NCI-H128 (cell line): ENCODE measurements at regions not wholly inside any gene's neighbourhood (a gene's known extent, or its start where the extent isn't known, plus 50 kb on each side); places are given as distances from the start of the nearest gene placed in this dataset.

Experiments used
- DNase-seq: peaks from one replicate; lab custom pipeline; 2025; ENCODE audit not compliant: unreplicated experiment; lab: John Stamatoyannopoulos, UW

DNA sequence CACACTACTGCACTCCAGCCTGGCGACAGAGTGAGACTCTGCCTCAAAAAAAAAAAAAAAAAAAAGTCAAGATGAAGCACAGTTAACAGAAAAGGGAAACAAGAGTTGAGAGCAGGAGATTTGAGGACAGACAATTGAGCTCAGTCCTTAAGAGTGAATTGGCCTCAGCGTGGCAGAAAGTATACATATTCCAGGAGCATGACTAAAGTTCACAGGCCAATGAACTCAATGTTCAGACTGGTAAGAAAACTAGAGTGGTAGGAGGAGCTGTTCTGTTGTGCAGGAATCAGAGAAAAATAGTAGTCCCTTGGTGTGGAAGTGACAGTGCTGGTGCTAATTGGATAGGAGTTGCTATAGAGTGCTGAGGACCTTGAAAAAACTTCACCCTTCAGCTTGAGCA is 60.0 kb downstream of the NRN1 start:
- no peak for DNase-seq

DNA sequence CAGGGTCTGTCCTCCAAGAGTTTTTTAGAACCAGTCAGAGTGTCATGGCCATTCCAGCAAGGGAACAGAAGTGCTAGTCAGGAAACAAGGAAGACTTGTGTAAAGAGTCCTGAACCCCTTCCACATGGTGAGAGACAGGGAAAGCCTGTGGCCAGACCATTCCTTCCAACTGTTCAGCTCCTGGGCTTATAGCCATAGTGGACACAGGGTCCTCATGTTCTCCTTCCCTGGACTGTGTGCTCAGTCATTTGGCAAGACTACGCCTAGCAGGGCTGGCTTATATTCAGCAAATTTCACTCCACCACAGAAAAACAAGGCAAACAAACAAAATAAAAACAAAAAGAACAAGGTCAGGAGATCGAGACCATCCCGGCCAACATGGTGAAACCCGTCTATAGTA is 60.5 kb downstream of the NRN1 start:
- no peak for DNase-seq

DNA sequence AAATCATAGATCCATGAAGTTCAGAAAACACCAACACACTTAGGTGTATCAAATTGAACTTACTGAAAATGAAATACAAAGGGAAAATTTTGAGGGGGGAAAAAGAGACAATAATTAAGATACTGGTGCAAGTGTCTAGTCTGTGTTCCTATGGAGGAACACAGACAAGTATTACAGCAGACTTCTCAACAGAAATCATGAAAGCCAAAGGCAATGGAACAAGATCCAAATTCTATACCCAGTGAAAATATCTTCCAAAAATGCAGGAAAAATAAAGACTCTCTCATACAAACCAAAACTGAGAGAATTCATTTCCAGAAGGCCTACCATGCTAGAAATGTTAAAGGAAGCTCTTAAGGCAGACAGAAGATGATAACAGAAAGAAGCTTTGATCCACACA is 63.1 kb downstream of the NRN1 start:
- no peak for DNase-seq

DNA sequence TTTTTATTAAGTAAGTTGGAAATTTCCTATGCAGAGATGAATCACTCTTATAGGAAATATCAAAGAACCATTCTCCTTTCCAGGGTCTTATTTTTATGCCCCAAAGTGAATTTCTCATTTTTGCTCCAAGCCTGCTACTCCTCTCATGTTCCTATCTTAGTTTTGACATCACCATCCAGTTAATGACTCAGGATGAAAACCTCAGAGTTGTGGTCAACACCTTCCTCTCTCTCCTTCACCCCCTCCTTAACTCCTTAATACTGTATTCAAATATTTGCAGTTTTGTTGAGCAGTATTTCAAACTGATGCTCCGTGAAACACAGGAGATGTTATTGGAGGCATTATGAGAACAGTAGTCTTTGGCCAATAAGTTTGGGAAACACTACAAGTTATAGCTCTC is 64.1 kb downstream of the NRN1 start:
- DNase-seq, result no peak

DNA sequence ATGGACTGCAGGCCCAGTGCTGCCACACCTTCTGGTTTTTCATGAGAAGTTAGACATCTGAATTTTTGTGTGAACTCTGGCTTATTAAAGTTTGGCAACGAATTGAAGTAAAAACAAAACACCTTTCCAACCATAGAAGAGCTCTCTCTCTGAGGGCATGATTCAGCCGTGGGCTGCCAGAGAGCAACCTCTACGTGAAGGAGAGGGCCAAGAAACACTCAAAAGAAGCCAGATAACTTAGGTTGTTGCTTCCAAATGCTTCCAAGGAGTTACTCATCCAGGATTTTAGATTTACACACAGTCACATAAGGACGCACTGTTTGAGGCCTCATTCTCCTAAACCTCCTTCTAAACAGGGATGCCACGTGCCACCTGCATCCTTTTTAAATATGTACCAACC is 65.5 kb downstream of the NRN1 start:
- DNase-seq, result no peak

DNA sequence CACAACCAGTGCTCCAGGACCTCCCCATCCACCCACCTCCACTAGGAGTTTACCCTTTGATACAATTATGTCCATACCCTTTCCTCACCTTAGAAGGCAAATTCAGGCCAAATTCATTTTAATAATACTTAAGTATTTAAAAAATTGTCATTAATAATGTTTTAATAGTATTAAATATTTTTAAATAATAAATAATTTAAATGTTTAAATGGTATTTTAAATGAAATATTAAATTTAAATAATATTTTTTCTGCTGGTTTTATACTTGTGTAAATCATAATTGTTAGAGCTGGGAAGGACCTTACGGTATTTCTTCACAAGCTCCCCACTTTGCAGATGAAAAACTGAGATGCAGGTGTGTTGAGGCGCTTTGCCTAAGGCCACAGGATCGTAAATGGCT is 67.8 kb downstream of the NRN1 start:
- no peak for DNase-seq

DNA sequence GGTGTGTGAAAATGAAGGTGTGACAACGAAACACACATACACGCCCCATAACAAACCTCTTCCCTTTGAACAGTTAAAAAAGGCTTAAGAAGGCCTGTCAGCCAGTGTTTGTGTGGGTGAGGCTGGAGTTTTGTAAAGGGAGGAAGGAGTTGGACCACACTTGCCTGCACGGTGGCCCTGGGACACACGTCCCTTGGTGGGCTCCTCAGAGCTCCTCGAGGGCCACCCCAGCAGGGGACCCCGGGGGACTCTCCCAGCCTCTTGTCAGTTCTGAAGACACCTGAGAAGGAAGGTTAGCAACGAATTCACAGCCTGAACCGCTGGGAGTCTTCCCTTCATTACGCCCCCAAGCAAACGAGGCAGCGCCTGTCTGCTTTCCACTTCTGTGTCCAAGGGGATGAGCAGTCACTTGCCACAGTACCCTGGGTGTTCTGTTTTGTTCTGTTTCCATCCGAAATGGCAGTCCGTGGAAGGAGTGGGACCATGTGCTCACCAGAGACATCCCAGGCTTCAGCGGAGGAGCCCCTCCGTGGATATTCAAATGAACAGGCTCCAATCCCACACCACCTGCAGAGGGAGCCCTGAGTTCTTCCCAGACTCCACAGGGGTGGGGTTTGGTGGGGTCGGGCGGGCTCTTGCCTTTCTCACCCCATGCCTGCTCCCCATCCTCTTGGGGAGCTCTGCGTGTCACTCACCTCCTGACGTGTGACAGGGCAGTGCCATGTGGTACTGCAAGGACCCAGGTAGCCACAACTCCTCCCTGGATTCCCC is 68.6 kb downstream of the NRN1 start:
- DNase-seq, result no peak

DNA sequence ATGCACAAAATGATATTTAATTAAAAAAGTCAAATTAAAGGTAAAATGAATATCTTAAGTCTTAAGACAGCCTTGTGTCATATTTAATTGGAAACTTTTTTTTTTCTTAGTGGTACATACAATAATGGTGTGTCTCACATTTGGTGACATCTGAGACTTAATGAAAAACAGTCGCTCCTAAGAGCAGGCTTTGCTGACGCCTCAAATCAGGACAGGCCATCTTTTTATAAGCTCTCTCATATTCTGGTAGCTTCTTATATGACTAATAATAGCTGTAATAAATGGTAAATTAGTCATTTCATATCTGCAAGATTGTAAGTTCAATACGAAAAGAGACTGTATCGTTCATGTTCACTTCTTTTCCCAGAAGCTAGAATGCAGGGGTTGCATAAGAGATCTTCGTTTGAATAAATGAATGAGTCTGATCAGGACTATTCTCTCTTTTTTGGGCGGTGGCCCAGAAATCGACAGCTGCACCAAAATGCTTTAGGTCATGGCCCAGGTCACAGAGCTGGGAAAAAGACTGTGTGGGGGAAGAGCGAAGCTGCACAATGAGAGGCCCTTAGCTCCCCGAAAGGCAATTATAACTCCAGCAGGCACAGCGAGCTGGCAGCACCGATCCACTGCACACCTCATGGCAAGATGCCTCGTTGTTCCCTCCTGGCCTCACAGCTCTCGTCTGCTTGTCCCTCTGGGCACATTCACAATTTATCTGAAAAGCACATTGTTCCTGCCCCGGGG is 69.4 kb downstream of the NRN1 start:
- no peak for DNase-seq

DNA sequence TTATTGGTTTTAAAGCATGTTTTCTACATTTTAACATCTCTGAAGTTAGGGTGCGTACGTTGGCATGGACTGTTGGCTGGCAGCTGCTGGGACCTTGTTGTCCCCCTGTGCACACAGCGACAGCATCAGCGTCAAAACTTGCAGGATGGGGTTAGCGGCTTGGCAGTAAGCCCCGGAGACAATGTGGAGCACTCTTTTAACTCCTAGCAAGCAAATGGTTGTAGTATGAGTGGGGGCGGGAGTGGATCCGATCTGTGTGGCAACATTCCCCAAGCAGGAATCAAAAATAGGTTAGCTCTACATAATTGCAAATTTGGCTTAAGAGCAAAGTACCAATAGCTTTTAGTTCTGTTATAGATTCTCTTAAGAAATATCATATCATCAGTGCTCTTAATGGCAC is 70.1 kb downstream of the NRN1 start:
- no peak for DNase-seq

DNA sequence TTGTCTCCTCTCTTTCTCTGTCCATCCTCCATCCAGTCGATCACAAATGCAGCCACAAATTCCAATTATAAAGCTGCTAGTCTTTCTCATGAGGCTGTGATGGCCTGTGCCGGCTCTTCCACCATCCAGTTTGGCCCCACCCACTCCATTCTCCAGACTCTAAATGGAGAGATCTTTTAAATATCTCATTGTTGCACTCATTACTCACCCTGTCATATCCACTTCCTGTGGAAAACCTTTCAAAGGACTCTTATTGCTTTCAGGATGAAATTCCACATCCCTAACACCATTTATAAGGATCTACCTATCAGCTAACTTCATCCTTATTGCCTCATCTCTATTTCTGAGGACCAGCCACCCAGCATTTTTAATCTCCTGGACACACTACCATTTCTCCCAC is 70.6 kb downstream of the NRN1 start:
- no peak for DNase-seq

DNA sequence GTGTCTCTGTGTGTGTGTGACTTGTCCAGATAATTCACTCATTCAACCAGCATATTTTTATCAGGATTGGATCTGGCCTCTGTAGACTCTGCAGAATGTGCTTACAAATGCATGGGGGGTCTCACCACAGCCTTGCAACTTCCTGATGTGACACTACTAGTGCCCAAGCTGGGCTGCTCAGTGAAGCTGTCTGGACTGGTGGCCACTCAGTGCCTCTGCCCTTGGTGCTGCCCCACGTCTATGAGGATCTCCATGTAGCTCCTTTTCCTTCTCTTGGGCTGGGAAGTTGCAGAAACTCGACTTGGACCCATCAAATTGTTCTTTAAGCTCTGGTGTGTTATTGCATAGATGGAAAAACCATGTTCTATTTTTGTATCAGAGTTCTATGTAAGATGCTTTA is 75.8 kb downstream of the NRN1 start:
- no peak for DNase-seq

DNA sequence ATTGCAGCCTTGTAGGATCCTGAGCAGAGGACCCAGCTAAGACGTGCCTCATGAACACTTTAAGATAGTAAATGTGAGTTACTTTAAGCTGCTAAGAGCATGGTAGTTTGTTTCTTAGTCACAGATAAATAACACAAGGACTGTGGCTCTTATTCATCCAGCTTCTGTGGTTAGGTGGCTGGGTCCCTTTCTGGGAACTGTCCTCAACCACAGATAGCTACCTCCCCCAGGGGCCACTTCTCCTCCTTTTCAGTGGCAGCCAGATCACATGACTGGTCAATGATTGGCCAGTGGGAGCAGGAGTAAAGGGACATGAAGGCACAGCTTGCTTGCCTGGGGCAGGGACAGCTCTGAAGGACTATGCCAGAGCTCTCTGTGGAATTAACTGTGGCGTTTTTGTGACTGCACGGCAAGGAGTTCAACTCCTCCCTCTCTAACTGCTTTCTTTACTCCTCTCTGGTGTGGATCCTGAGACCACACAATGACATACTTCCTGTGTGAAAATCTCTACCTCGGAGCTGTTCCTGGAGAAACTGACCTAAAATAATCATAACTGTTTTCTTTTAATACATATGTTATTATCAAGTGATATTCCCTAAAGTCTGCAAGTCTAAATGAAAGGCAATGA is 76.5 kb downstream of the NRN1 start:
- no peak for DNase-seq

DNA sequence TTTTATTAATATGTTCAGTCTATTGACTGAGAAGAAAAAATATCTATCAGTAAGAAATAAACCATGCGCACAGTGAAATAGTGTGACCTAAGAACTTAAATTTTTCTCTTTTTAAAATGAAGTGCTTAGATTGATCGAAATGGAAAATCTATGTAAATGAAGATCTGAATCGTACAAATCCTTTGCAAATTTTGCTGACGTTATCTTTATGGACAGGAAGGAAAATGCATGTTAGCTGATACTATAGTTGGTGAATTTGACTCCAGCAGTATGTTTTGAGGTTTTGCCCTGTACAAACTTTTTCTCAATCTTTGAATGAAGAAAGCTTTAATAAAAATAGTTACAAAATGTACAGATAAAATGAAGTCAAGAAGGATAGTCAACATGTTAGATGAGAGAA is 82.9 kb downstream of the NRN1 start:
- DNase-seq, result no peak

DNA sequence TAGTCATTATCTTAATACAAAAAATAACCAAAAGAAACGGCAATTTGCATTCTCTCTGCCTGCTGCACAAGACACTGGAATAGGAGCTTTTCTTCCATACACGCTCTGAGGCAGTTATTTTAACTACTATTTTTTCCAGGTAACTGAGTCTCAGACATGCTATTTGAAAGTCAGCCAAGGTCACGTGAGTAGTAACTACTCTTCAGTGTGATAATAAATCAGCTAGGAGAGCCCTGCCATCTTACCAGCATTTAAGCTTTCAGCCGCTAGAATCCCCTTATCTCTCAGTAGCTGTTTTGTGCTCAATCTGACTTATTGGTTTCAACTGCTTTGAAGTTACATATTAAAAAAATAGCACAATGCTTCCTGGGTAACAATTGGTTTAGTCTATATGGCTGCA is 84.5 kb downstream of the NRN1 start:
- DNase-seq, result no peak

DNA sequence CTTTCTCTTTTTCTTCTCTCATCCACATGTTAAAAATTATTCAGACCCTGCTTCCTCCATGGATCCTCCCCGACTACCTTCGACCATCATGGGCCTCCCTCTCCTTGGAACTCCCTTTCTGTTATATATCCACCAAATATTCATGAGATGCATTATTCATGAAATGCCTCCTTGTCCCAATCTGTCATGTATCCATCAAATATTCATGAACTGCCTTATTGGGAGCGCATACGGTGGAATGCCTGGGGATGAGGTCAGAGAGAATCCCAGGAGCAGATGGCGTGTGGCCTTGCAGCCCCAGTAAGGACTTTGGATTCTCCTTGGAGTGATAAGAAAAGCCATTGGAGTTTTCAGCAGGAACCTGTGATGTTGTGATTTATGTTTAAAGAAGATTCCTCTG is 97.0 kb downstream of the NRN1 start:
- no peak for DNase-seq

DNA sequence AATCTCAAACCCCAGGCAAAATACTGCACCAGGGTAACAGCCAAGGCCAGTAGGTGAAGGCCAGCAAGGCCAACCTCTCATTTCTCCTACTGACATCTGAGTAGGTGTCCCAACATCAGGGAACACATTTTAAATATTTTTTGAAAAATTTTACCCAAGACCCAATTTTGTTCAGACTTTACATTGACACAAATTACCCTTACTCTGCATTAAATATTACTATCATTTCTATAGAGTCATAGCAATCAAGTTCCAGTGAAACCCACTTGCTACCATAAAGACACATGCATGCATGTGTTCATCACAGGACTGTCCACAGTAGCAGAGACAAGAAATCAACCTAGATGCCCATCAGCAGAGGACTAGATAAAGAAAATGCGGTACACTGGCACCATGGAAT is 99.9 kb downstream of the NRN1 start:
- no peak for DNase-seq

DNA sequence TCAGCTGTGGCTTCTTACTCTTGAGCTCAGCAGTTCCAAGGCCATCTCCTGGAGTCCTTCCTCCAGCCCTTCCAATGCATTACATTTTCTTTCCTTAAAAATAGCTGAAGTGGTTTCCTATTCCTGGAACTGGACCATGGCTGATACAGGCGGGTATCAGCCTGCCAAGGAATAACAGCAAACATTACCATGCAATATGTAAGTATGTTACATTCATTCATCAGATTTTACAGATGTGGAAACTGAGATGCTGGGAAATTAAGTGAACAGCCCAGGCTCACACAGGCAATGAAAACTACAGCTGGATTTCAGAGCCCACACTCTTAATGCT is 100.4 kb downstream of the NRN1 start:
- no peak for DNase-seq

DNA sequence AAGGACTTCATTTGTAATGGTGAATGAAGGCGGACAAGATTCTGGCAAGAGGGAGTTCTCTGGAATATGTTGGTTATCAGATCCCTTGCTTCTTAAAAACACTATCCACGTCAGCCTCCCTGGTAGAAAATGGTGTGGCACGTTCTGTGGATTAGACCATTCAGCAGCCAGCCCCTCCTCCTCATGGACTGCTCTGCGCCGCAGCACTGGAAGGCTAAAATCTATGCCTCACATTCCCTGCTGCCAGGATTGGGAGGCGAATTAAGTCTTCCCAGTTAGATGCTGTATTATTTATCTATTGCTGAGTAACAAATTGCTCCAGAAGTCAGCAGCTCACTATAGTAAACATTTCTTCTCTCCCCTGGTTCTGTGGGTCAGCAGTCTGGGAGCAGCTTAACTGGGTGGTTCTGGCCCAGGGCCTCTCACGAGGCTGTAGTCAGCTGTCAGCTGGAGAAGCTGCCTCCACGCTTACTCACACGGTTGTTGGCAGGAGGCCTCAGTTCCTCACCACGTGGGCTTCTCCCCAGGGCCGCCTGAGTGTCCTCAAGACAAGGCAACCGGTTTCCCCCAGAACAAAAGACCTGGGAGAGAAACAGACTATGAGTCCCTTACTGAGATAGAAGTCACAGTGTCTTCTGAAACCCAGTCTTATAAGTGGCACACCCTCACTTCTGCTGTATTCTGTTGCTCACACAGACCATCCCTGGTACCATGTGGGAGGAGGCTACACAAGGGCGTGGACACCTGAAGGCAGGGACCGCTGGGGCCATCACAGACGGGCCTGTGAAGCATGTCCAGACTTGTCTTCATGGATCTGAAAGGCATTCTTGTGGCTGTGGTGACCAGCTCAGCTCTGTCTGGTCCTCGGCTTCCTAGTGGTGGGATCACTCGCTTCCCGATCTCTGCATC is 101.0 kb downstream of the NRN1 start:
- no peak for DNase-seq

DNA sequence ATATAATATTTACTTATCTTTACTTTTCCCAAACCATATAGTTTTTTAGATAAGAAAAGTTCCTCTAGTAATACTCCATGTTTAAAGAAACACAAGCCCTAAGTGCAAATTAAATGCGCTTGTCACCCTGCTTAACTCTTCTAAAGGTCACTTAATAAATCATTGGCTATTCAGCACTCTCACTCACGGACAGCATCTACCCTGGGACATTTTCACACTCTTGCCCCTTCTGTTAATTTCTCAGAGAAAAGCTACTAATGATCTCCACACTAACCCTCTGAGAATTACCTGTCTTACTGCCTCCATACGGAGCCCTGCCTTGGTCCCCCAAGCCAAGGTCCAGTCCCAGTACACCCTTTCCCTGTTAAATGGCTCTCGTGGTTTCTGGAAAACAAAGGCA is 102.2 kb downstream of the NRN1 start:
- DNase-seq, result no peak

DNA sequence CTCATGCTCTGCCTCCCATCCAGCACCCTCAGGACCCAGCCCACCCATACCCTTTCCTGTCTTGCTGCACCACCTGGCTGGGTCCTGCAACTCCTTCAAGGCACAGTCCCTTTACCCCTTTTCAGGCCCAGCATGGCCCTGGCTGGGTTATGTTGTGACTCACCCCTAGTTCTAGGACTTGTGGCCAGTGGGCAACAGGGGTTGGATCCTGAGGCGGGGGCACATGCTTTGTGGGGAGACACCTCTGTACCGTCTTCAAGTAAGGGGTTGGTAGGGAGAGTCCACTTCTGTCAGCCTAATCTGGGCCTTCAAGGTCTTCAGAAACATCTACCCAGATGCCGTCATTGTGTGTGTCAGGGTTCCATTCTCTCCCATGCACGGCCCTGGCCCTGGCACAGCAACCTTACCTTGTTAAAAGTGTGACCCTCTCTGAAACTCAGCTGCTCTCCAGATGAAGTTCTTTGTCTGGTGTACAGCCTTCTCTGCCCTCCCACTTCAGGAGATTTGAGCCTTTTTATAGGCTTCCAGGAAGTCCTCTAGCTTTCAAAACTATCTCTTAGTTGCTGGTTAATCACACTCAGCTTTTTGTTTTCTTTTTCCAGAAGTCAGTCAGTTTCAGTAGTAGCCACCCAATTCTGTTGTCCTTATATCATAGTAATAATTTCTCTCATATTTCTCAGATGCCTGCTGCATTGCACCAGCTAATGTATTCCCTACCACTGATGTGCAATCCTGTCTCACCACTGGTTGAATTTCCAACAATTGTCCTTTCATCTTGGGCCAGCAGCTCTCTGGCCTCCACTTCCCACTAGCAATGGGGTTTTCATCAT is 107.3 kb downstream of the NRN1 start:
- no peak for DNase-seq

DNA sequence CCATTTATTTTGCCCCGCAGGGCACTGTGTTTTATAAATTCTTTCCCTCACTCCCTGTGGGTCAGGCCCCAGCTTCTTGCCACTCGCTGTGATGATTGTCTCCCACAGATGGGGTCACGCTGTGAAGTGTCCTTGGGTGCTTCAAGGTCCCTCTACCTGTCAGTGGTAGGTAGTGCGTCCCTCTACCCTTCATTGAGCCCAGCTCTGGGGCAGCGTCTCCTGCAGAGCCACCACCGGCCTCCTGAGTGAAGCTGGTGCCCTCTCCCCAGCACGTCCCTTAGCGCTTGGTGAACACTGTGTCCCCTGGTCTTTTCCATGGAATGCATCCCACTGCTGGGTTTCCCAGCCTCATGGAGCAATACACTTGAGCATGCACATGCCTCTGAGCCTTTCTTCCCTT is 108.2 kb downstream of the NRN1 start:
- DNase-seq, result no peak
